ENCODE measurements at regions not wholly inside any gene's neighbourhood (a gene's known extent, or its start where the extent isn't known, plus 50 kb on each side); places are given as distances from the start of the nearest gene placed in this dataset.
"Not testable (repeated sequence)": the region's sequence is repeated elsewhere in the genome, so short reads cannot be mapped to it uniquely, and the experiment has no call there.

GRCh38 chr7:140261522-140261921, 84.7 kb upstream of the KDM7A start:
- TF ChIP-seq POLR2A (IDR thresholded peaks at IDR 0.05; ENCODE audit: low read depth, low read length) (no peak), POLR2AphosphoS5 (IDR thresholded peaks at IDR 0.05; ENCODE audit: low read depth, low read length) (no peak), TAF1 (IDR thresholded peaks at IDR 0.05; ENCODE audit: borderline replicate concordance, low read depth, low read length) (no peak)
- FAIRE-seq, result no peak
- no peak for DNase-seq (ENCODE audit: insufficient read length)

GRCh38 chr7:140261105-140261486, 84.3 kb upstream of the KDM7A start:
- DNase-seq (ENCODE audit: insufficient read length) (no peak), FAIRE-seq (no peak)
- no peak for TF ChIP-seq TAF1 (IDR thresholded peaks at IDR 0.05; ENCODE audit: borderline replicate concordance, low read depth, low read length)
- no peak for TF ChIP-seq POLR2A (IDR thresholded peaks at IDR 0.05; ENCODE audit: low read depth, low read length)
- no peak for TF ChIP-seq POLR2AphosphoS5 (IDR thresholded peaks at IDR 0.05; ENCODE audit: low read depth, low read length)

GRCh38 chr7:140260352-140261104, 83.7 kb upstream of the KDM7A start:
- FAIRE-seq, result no peak
- DNase-seq (ENCODE audit: insufficient read length), result no peak
- no peak for TF ChIP-seq POLR2A (IDR thresholded peaks at IDR 0.05; ENCODE audit: low read depth, low read length)
- TF ChIP-seq POLR2AphosphoS5 (IDR thresholded peaks at IDR 0.05; ENCODE audit: low read depth, low read length), result no peak
- no peak for TF ChIP-seq TAF1 (IDR thresholded peaks at IDR 0.05; ENCODE audit: borderline replicate concordance, low read depth, low read length)

- not testable (repeated sequence) for DNase-seq (ENCODE audit: insufficient read length); FAIRE-seq
Measured at GRCh38 chr7:140257278-140257677, 80.5 kb upstream of the KDM7A start.

- not testable (repeated sequence) for FAIRE-seq; DNase-seq (ENCODE audit: insufficient read length)
Measured at GRCh38 chr7:140254976-140255375, 78.2 kb upstream of the KDM7A start.

- DNase-seq (ENCODE audit: insufficient read length), result no peak
- no peak for FAIRE-seq
- TF ChIP-seq POLR2AphosphoS5 (IDR thresholded peaks at IDR 0.05; ENCODE audit: low read depth, low read length) (no peak), POLR2A (IDR thresholded peaks at IDR 0.05; ENCODE audit: low read depth, low read length) (no peak), TAF1 (IDR thresholded peaks at IDR 0.05; ENCODE audit: borderline replicate concordance, low read depth, low read length) (no peak)
Measured at GRCh38 chr7:140249036-140249806, 72.4 kb upstream of the KDM7A start.

GRCh38 chr7:140247559-140247958, 70.8 kb upstream of the KDM7A start:
- no peak for DNase-seq (ENCODE audit: insufficient read length)
- no peak for FAIRE-seq
- TF ChIP-seq TAF1 (IDR thresholded peaks at IDR 0.05; ENCODE audit: borderline replicate concordance, low read depth, low read length), result no peak
- TF ChIP-seq POLR2AphosphoS5 (IDR thresholded peaks at IDR 0.05; ENCODE audit: low read depth, low read length), result no peak
- TF ChIP-seq POLR2A (IDR thresholded peaks at IDR 0.05; ENCODE audit: low read depth, low read length), result no peak

GRCh38 chr7:140245611-140246105, 68.9 kb upstream of the KDM7A start:
- DNase-seq (ENCODE audit: insufficient read length), result no peak
- FAIRE-seq, result no peak
- TF ChIP-seq POLR2A (IDR thresholded peaks at IDR 0.05; ENCODE audit: low read depth, low read length), result no peak
- TF ChIP-seq TAF1 (IDR thresholded peaks at IDR 0.05; ENCODE audit: borderline replicate concordance, low read depth, low read length), result no peak
- no peak for TF ChIP-seq POLR2AphosphoS5 (IDR thresholded peaks at IDR 0.05; ENCODE audit: low read depth, low read length)

- DNase-seq (ENCODE audit: insufficient read length) (no peak), FAIRE-seq (peak; percentile 46)
- TF ChIP-seq POLR2A (IDR thresholded peaks at IDR 0.05; ENCODE audit: low read depth, low read length), result no peak
- TF ChIP-seq TAF1 (IDR thresholded peaks at IDR 0.05; ENCODE audit: borderline replicate concordance, low read depth, low read length), result no peak
- TF ChIP-seq POLR2AphosphoS5 (IDR thresholded peaks at IDR 0.05; ENCODE audit: low read depth, low read length), result no peak
Measured at GRCh38 chr7:140242057-140243031, 65.6 kb upstream of the KDM7A start.

GRCh38 chr7:140239653-140239935, 62.8 kb upstream of the KDM7A start:
- no peak for TF ChIP-seq POLR2A (IDR thresholded peaks at IDR 0.05; ENCODE audit: low read depth, low read length)
- TF ChIP-seq POLR2AphosphoS5 (IDR thresholded peaks at IDR 0.05; ENCODE audit: low read depth, low read length), result no peak
- no peak for TF ChIP-seq TAF1 (IDR thresholded peaks at IDR 0.05; ENCODE audit: borderline replicate concordance, low read depth, low read length)
- DNase-seq (ENCODE audit: insufficient read length) (no peak), FAIRE-seq (no peak)

GRCh38 chr7:140238778-140239652, 62.2 kb upstream of the KDM7A start:
- no peak for FAIRE-seq
- DNase-seq (ENCODE audit: insufficient read length), result no peak
- TF ChIP-seq TAF1 (IDR thresholded peaks at IDR 0.05; ENCODE audit: borderline replicate concordance, low read depth, low read length), result no peak
- TF ChIP-seq POLR2AphosphoS5 (IDR thresholded peaks at IDR 0.05; ENCODE audit: low read depth, low read length), result no peak
- TF ChIP-seq POLR2A (IDR thresholded peaks at IDR 0.05; ENCODE audit: low read depth, low read length), result no peak
